Mesothelial cell of epicardium (in vitro differentiated cells): ENCODE measurements at regions not wholly inside any gene's neighbourhood (a gene's known extent, or its start where the extent isn't known, plus 50 kb on each side); places are given as distances from the start of the nearest gene placed in this dataset.

Experiments used
- DNase-seq, 2 experiments: peaks; one replicate each; pipeline ENCODE4 v3.0.0; 2021; ENCODE audit warnings: low spot score in 2 of 2; ENCODE audit not compliant: unreplicated experiment in 2 of 2
- H3K27ac Mint-ChIP-seq: 2 replicates; pipeline ENCODE4 v1.8.0; 2021; ENCODE audit warnings: mixed read lengths
- H3K27me3 Mint-ChIP-seq: 2 replicates; pipeline ENCODE4 v1.8.0; 2021; ENCODE audit warnings: low read depth, mixed read lengths
- H3K36me3 Mint-ChIP-seq: 2 replicates; pipeline ENCODE4 v1.8.0; 2021; ENCODE audit warnings: mixed read lengths
- H3K4me1 Mint-ChIP-seq: 2 replicates; pipeline ENCODE4 v1.8.0; 2021; ENCODE audit warnings: mixed read lengths
- H3K4me3 Mint-ChIP-seq: 2 replicates; pipeline ENCODE4 v1.8.0; 2021; ENCODE audit warnings: mild to moderate bottlenecking, moderate library complexity, mixed read lengths
- H3K9me3 Mint-ChIP-seq: 2 replicates; pipeline ENCODE4 v1.8.0; 2021; ENCODE audit warnings: mixed read lengths
- CTCF ChIP-seq: fragments of 200-600 bp; sonication (generic); IDR thresholded peaks from one replicate; pipeline ENCODE4 v1.5.0; 2021; ENCODE audit warnings: antibody characterized with exemption; ENCODE audit not compliant: unreplicated experiment

- TF ChIP-seq CTCF: no peak
- H3K4me1 Mint-ChIP-seq: no peaks in the 10 kb centered on the region
- H3K9me3 Mint-ChIP-seq: peaks cover 18% of the 10 kb centered on the region
- DNase-seq: no peak
- H3K36me3 Mint-ChIP-seq: no peaks in the 10 kb centered on the region
- H3K27ac Mint-ChIP-seq: no peak overlapping the region
- no peak overlapping the region for H3K4me3 Mint-ChIP-seq
- no peaks in the 10 kb centered on the region for H3K27me3 Mint-ChIP-seq
These were observed 825.3 kb upstream of the GJE1 start for GRCh38 chr6:141307309-141307998.

GRCh38 chr6:141303907-141304306 is 828.8 kb upstream of the GJE1 start:
- Mint-ChIP-seq H3K9me3 (peaks cover 10% of the 10 kb centered on the region), H3K4me3 (no peak overlapping the region), H3K27me3 (no peaks in the 10 kb centered on the region), H3K27ac (no peak overlapping the region), H3K36me3 (no peaks in the 10 kb centered on the region), H3K4me1 (no peaks in the 10 kb centered on the region)
- TF ChIP-seq CTCF: no peak
- no peak for DNase-seq

- H3K9me3 Mint-ChIP-seq: no peaks in the 10 kb centered on the region
- H3K4me3 Mint-ChIP-seq: no peak overlapping the region
- no peaks in the 10 kb centered on the region for H3K27me3 Mint-ChIP-seq
- H3K36me3 Mint-ChIP-seq: no peaks in the 10 kb centered on the region
- DNase-seq: no peak
- no peaks in the 10 kb centered on the region for H3K4me1 Mint-ChIP-seq
- H3K27ac Mint-ChIP-seq: no peak overlapping the region
- TF ChIP-seq CTCF: no peak
These were observed 830.9 kb upstream of the GJE1 start for GRCh38 chr6:141301779-141302178.

GRCh38 chr6:141290941-141291721 is 841.6 kb upstream of the GJE1 start:
- Mint-ChIP-seq H3K4me3 (no peak overlapping the region), H3K27me3 (no peaks in the 10 kb centered on the region), H3K9me3 (peaks cover 35% of the 10 kb centered on the region), H3K27ac (no peak overlapping the region), H3K4me1 (no peaks in the 10 kb centered on the region), H3K36me3 (peaks cover 4% of the 10 kb centered on the region)
- TF ChIP-seq CTCF: no peak
- no peak for DNase-seq

GRCh38 chr6:141288947-141289346 is 843.8 kb upstream of the GJE1 start:
- Mint-ChIP-seq H3K36me3 (peaks cover 4% of the 10 kb centered on the region), H3K4me3 (no peak overlapping the region), H3K4me1 (no peaks in the 10 kb centered on the region), H3K27me3 (no peaks in the 10 kb centered on the region), H3K27ac (no peak overlapping the region), H3K9me3 (peaks cover 34% of the 10 kb centered on the region)
- no peak for DNase-seq
- no peak for TF ChIP-seq CTCF
